Activated T-cell treated with anti-CD3 and anti-CD28 coated beads, Interleukin-2, amount 50 U/mL, for 1 hour (primary cell): ENCODE measurements at regions not wholly inside any gene's neighbourhood (a gene's known extent, or its start where the extent isn't known, plus 50 kb on each side); places are given as distances from the start of the nearest gene placed in this dataset.

Experiments
- DNase-seq: peaks from one replicate; pipeline ENCODE4 v3.0.0-alpha.2; 2020

- no peak for DNase-seq
Observed at GRCh38 chrX:45975633-45976032, 569.6 kb downstream of the ZNF674 start.

GRCh38 chrX:45972636-45973035 is 572.6 kb downstream of the ZNF674 start:
- DNase-seq: no peak

GRCh38 chrX:45959567-45959966 is 585.7 kb downstream of the ZNF674 start:
- DNase-seq: no peak

- DNase-seq: no peak
Observed at GRCh38 chrX:45956191-45956870, 588.9 kb downstream of the ZNF674 start.

- DNase-seq: no peak
Observed at GRCh38 chrX:45955661-45956060, 589.6 kb downstream of the ZNF674 start.

GRCh38 chrX:45954026-45954425 is 591.2 kb downstream of the ZNF674 start:
- no peak for DNase-seq

- DNase-seq: no peak
Observed at GRCh38 chrX:45952030-45952429, 593.2 kb downstream of the ZNF674 start.

GRCh38 chrX:45935408-45935807 is 609.8 kb downstream of the ZNF674 start:
- no peak for DNase-seq

- no peak for DNase-seq
Observed at GRCh38 chrX:45912316-45912715, 632.9 kb downstream of the ZNF674 start.

- no peak for DNase-seq
Observed at GRCh38 chrX:45907786-45908185, 637.4 kb downstream of the ZNF674 start.

- no peak for DNase-seq
Observed at GRCh38 chrX:45903781-45904201, 641.4 kb downstream of the ZNF674 start.

GRCh38 chrX:45900766-45901615 is 644.2 kb downstream of the ZNF674 start:
- no peak for DNase-seq

GRCh38 chrX:45894864-45895645 is 650.2 kb downstream of the ZNF674 start:
- no peak for DNase-seq

- no peak for DNase-seq
Observed at GRCh38 chrX:45889471-45889870, 655.8 kb downstream of the ZNF674 start.

GRCh38 chrX:45888518-45888917 is 656.7 kb downstream of the ZNF674 start:
- no peak for DNase-seq

GRCh38 chrX:45885931-45886330 is 659.3 kb downstream of the ZNF674 start:
- no peak for DNase-seq

GRCh38 chrX:45879512-45879911 is 665.7 kb downstream of the ZNF674 start:
- no peak for DNase-seq

GRCh38 chrX:45876206-45876605 is 669.0 kb downstream of the ZNF674 start:
- no peak for DNase-seq

GRCh38 chrX:45873781-45874180 is 671.4 kb downstream of the ZNF674 start:
- DNase-seq: no peak

- no peak for DNase-seq
Observed at GRCh38 chrX:45872480-45872879, 671.8 kb upstream of the DIPK2B start.

GRCh38 chrX:45868425-45868824 is 667.7 kb upstream of the DIPK2B start:
- no peak for DNase-seq

GRCh38 chrX:45862801-45863200 is 662.1 kb upstream of the DIPK2B start:
- DNase-seq: no peak

- no peak for DNase-seq
Observed at GRCh38 chrX:45860450-45860849, 659.8 kb upstream of the DIPK2B start.

GRCh38 chrX:45859407-45859806 is 658.7 kb upstream of the DIPK2B start:
- no peak for DNase-seq
